ENCODE measurements at regions not wholly inside any gene's neighbourhood (a gene's known extent, or its start where the extent isn't known, plus 50 kb on each side); places are given as distances from the start of the nearest gene placed in this dataset.

DNA sequence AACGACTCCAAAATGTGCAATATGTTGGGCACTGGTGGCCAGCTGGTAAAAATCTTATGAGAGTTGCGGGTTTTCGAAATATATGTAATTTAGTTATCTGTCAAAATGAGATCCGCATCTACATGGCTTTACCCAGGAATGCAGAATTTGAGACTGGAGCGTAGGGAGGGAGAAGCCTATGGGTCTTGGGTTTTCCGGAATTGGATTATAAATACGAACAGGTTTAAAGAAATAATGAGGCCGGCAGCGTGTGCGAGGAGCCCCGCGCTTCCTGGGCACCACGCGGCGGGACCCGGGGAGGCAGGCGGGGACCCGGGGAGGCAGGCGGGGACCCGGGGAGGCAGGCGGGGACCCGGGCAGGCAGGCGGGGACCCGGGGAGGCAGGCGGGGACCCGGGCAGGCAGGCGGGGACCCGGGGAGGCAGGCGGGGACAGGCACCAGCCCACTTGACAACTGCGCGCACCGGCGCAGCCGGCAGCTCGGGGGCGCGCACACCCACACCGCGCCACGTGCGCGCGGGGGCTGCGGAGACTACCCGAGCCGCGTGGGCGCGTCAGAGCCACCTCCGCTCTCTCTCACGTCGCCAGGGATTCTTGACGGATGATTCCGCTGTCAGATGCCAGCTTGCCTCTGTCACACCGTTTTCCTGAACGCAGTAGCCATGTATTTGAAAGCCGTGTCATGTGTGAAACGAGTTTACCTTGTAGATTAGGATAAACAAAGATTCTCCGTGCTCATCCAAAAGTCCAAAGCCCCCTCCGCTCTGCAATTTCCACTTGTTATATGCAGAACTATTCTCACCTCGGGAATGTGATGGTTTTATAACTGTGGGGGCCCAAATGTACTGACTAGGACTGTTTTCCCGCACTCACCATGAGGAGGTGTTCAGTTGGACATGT is 54.3 kb upstream of the HNRNPU start:
- TF ChIP-seq, protein P1, sequence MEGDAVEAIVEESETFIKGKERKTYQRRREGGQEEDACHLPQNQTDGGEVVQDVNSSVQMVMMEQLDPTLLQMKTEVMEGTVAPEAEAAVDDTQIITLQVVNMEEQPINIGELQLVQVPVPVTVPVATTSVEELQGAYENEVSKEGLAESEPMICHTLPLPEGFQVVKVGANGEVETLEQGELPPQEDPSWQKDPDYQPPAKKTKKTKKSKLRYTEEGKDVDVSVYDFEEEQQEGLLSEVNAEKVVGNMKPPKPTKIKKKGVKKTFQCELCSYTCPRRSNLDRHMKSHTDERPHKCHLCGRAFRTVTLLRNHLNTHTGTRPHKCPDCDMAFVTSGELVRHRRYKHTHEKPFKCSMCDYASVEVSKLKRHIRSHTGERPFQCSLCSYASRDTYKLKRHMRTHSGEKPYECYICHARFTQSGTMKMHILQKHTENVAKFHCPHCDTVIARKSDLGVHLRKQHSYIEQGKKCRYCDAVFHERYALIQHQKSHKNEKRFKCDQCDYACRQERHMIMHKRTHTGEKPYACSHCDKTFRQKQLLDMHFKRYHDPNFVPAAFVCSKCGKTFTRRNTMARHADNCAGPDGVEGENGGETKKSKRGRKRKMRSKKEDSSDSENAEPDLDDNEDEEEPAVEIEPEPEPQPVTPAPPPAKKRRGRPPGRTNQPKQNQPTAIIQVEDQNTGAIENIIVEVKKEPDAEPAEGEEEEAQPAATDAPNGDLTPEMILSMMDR (IDR thresholded peaks at IDR 0.05; ENCODE audit: extremely low read depth in 1 of 2, insufficient read depth in 1 of 2, low read depth in 1 of 2, low read length in 2 of 2): no peak
- no peak for TF ChIP-seq POLR2A (IDR thresholded peaks at IDR 0.05; ENCODE audit: low read depth, low read length)
- TF ChIP-seq EZH2 (IDR thresholded peaks at IDR 0.05; ENCODE audit: borderline replicate concordance, low read depth, low read length, severe bottlenecking): no peak
- TF ChIP-seq POLR2AphosphoS5 (IDR thresholded peaks at IDR 0.05; ENCODE audit: insufficient read depth, low read depth, low read length): no peak
- TF ChIP-seq, protein P2, sequence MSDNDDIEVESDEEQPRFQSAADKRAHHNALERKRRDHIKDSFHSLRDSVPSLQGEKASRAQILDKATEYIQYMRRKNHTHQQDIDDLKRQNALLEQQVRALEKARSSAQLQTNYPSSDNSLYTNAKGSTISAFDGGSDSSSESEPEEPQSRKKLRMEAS (IDR thresholded peaks at IDR 0.05; ENCODE audit: insufficient read depth, insufficient read length): peak; percentile 26
- TF ChIP-seq JUN (IDR thresholded peaks at IDR 0.05; ENCODE audit: borderline replicate concordance, insufficient read depth, insufficient read length, low read depth): no peak
- peak; percentile 67 for TF ChIP-seq MYC (IDR thresholded peaks at IDR 0.05; ENCODE audit: low read depth, low read length)
- no peak for TF ChIP-seq FOS (IDR thresholded peaks at IDR 0.05; ENCODE audit: borderline replicate concordance, insufficient read depth, low read length)
- TF ChIP-seq GATA2 (IDR thresholded peaks at IDR 0.05; ENCODE audit: insufficient read depth, insufficient read length, low read depth, low read length): no peak
